HUES48 (cell line): ENCODE measurements at regions not wholly inside any gene's neighbourhood (a gene's known extent, or its start where the extent isn't known, plus 50 kb on each side); places are given as distances from the start of the nearest gene placed in this dataset.

Source experiments
- H3K27ac ChIP-seq: one replicate; pipeline ENCODE4 v1.7.0; 2013; ENCODE audit warnings: low read depth, low read length, inconsistent platforms
- H3K27me3 ChIP-seq: 2 replicates; pipeline ENCODE4 v1.6.1; 2013; ENCODE audit warnings: mild to moderate bottlenecking, low read length; ENCODE audit not compliant: control insufficient read depth, insufficient read depth
- H3K36me3 ChIP-seq: 2 replicates; pipeline ENCODE4 v1.6.1; 2013; ENCODE audit warnings: low read length; ENCODE audit not compliant: control insufficient read depth, insufficient read depth
- H3K4me1 ChIP-seq: 2 replicates; pipeline ENCODE4 v1.6.1; 2013; ENCODE audit warnings: mild to moderate bottlenecking, low read length; ENCODE audit not compliant: control insufficient read depth, insufficient read depth
- H3K4me3 ChIP-seq: 2 replicates; pipeline ENCODE4 v1.5.1; 2013; ENCODE audit warnings: mild to moderate bottlenecking, low read depth, low read length
- H3K9ac ChIP-seq: 2 replicates; pipeline ENCODE4 v1.6.1; 2013; ENCODE audit warnings: mild to moderate bottlenecking, low read depth, low read length, moderate library complexity
- H3K9me3 ChIP-seq: 2 replicates; pipeline ENCODE4 v1.6.1; 2013; ENCODE audit warnings: low read length; ENCODE audit not compliant: control insufficient read depth, insufficient read depth

DNA sequence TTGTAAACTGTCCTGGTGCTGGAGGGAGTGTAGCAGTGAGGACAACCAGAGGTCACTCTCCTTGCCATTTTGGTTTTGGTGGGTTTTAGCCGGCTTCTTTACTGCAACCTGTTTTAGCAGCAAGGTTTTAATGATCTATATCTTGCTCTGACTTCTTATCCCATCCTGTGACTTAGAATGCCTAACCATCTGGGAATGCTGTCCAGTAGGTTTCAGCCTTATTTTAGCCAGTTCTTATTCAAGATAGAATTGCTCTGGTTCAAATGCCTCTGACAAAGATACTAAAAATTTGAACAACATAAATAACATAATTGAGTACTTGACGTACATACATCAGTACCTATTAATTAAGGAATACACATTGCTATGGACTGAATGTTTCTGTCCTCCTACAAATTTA, 93.3 kb upstream of the TOM1L1 start:
- Histone ChIP-seq H3K27me3 (no peaks in the 10 kb centered on the region), H3K36me3 (no peaks in the 10 kb centered on the region)

DNA sequence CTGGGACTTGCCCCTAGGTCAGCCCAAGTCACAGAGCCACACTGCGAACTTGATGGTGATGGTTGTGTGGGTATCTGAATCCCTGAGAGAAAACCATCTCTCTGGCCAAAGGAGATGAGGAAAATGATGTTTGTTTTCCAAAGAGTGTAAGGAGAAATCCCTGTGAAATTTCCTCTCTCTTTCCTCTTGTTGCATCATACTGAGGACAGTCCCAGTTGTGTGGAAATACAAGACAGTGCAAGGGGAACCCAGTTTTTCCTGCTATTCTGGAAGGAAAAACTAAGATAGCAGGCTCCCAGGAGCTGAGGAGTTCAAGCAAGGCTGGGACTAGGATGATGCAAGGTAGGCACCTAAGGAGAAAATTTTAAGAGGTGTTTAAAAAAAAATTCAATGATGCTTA, 86.8 kb upstream of the TOM1L1 start:
- H3K9ac ChIP-seq = no peak overlapping the region
- no peak overlapping the region for H3K4me3 ChIP-seq
- H3K27me3 ChIP-seq = no peaks in the 10 kb centered on the region
- H3K4me1 ChIP-seq = peaks cover 5% of the 10 kb centered on the region; the same call in 1 of the 2 replicates
- H3K27ac ChIP-seq = no peak overlapping the region
- H3K36me3 ChIP-seq = no peaks in the 10 kb centered on the region
- no peaks in the 10 kb centered on the region for H3K9me3 ChIP-seq

More for the DNA sequence above, 93.3 kb upstream of the TOM1L1 start:
- Histone ChIP-seq H3K4me3 (no peak overlapping the region), H3K27ac (no peak overlapping the region), H3K4me1 (peaks cover 5% of the 10 kb centered on the region; the same call in 1 of the 2 replicates), H3K9me3 (no peaks in the 10 kb centered on the region), H3K9ac (no peak overlapping the region)

- H3K36me3 ChIP-seq = no peaks in the 10 kb centered on the region
- peaks cover 5% of the 10 kb centered on the region; the same call in 1 of the 2 replicates for H3K4me1 ChIP-seq
- no peaks in the 10 kb centered on the region for H3K9me3 ChIP-seq
- no peak overlapping the region for H3K27ac ChIP-seq
- no peak overlapping the region for H3K9ac ChIP-seq
- no peaks in the 10 kb centered on the region for H3K27me3 ChIP-seq
- H3K4me3 ChIP-seq = no peak overlapping the region
These were observed 86.3 kb upstream of the TOM1L1 start for GRCh38 chr17:54814371-54814770.

- H3K27me3 ChIP-seq = no peaks in the 10 kb centered on the region
- no peak overlapping the region for H3K27ac ChIP-seq
- no peaks in the 10 kb centered on the region for H3K36me3 ChIP-seq
- no peak overlapping the region for H3K9ac ChIP-seq
- H3K4me3 ChIP-seq = no peak overlapping the region
- H3K4me1 ChIP-seq = no peaks in the 10 kb centered on the region
- peaks cover 15% of the 10 kb centered on the region for H3K9me3 ChIP-seq
These were observed 66.6 kb upstream of the TOM1L1 start for GRCh38 chr17:54834086-54834485.

DNA sequence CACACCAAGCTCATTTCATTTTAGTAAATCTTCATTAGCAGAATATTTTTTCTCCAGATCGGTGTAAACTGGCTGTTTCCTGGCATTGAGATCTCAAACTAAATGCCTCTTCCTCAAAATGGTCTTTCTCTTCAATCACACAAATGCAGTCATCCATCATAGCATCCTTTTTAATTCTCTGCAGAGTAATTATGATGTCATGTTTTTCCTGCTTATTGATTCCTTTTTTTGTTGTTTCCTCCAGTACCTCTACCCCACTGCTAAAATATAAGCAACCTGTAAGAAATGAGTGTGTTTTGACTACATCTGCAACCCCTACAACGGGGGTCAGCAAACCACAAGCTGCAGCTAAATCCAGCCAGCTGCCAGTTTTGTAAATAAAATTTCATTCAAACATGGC, 65.6 kb upstream of the TOM1L1 start:
- Histone ChIP-seq H3K27ac (no peak overlapping the region), H3K4me3 (no peak overlapping the region), H3K9ac (no peak overlapping the region), H3K4me1 (no peaks in the 10 kb centered on the region), H3K9me3 (peaks cover 15% of the 10 kb centered on the region), H3K27me3 (no peaks in the 10 kb centered on the region), H3K36me3 (no peaks in the 10 kb centered on the region)

DNA sequence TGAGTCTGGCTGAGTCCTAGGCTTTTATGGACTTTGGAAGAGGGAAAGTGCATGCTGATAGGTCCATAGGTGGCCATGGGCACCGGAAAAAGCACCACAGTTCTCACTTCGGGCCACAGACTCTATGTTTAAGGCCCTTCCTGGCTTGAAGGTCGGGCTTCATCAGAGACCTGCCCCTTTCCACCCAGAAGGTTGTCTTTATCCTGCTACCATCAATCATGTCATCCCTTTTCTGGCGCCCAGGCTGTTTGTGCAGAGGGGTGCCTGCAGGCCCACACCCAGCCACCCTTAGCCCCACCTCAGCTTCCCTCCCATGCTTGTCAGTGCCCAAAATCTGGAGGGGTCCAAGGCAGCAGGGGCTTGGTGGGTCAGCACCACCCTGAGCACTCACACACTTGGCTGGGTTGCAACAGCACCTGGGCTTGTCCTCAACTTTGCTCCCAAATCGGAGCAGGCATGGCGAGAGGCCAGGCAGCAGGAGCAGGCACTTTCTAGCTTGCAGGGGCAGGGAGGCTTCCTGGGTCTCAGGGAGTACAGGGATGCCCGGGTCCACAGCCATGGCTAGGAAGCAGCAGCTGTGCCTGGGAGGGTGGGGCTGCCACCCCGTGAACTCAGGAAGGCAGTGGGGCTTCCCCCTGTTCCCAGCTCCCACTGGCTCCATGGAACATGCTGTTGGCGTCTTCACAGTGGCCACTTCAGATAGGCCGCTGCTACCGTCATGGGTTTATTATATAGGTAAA, 63.8 kb upstream of the TOM1L1 start:
- Histone ChIP-seq H3K4me3 (no peak overlapping the region), H3K27ac (no peak overlapping the region), H3K9me3 (peaks cover 15% of the 10 kb centered on the region), H3K36me3 (no peaks in the 10 kb centered on the region), H3K27me3 (no peaks in the 10 kb centered on the region), H3K9ac (no peak overlapping the region), H3K4me1 (no peaks in the 10 kb centered on the region)

DNA sequence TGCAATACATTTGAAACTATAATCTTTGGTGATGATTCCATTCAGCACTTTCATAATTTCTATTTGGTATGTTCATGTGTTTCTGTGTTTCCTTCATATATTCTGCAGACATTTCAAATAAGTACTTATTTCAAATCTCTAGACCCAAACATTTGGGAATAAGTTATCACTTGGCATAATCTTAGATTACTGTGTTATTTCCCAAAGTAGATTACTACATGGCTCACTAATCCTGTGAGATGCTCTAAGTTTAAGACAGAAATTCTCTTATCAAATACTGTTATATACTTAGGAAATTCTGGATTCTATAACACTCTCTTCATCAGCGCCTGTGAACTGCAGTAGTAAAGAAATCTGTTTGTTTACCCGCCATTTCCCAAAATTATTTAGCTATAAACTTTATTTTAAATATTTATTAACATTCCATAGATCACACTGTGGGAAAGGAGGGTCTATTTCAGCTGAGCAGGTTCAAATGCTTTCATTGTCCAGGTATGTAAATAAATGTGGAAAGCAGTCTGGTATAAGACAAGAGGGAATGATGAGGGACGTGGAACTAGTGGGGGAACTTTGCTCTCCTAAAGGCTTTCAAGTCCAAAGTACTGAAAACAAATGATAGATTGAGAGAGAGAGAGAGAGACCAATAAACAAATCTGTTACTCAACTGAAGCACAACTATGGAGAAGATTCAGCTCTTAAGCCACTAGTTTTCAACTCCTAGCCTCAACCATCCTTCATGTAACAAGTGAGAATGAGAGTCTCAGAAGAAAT, 61.8 kb upstream of the TOM1L1 start:
- H3K36me3 ChIP-seq = no peaks in the 10 kb centered on the region
- no peaks in the 10 kb centered on the region for H3K27me3 ChIP-seq
- no peak overlapping the region for H3K9ac ChIP-seq
- no peaks in the 10 kb centered on the region for H3K4me1 ChIP-seq
- no peak overlapping the region for H3K27ac ChIP-seq
- H3K4me3 ChIP-seq = no peak overlapping the region
- H3K9me3 ChIP-seq = peaks cover 15% of the 10 kb centered on the region

GRCh38 chr17:54839447-54839846, 61.2 kb upstream of the TOM1L1 start:
- Histone ChIP-seq H3K9me3 (peaks cover 15% of the 10 kb centered on the region), H3K27ac (no peak overlapping the region), H3K4me3 (no peak overlapping the region), H3K4me1 (no peaks in the 10 kb centered on the region), H3K9ac (no peak overlapping the region), H3K36me3 (no peaks in the 10 kb centered on the region), H3K27me3 (no peaks in the 10 kb centered on the region)

DNA sequence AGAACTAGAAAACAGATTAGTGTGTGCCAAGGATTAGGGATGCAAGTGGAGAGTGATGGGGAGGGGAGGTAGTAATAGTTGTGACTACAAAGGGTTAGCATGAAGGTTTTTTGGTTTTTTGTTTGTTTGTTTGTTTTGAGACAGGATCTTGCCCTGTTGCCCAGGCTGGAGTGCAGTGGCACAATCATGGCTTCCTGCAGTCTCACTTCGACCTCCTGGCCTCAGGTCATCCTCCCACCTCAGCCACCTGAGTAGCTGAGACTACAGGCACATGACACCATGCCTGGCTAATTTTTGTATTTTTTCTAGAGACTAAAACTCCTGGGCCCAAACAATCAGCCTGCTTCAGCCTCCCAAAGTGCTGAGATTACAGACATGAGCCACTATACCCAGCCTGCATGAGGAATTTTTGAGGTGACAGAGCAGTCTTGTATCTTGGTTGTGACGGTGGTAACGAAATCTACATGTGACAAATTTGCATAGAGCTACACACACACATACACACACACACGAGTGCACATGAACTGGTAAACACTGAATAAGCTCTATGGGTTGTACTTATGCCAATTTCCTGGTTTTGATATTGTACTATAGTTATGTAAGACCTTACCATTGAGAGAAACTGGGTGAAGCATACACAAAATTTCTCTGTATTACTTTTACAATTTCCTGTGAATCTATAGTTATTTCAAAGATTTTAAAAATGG, 59.6 kb upstream of the TOM1L1 start:
- H3K4me3 ChIP-seq = no peak overlapping the region
- peaks cover 12% of the 10 kb centered on the region for H3K9me3 ChIP-seq
- H3K4me1 ChIP-seq = no peaks in the 10 kb centered on the region
- no peak overlapping the region for H3K9ac ChIP-seq
- no peaks in the 10 kb centered on the region for H3K36me3 ChIP-seq
- no peak overlapping the region for H3K27ac ChIP-seq
- H3K27me3 ChIP-seq = no peaks in the 10 kb centered on the region

GRCh38 chr17:54841656-54842055, 59.0 kb upstream of the TOM1L1 start:
- Histone ChIP-seq H3K9me3 (peaks cover 7% of the 10 kb centered on the region), H3K4me1 (no peaks in the 10 kb centered on the region), H3K27ac (no peak overlapping the region), H3K4me3 (no peak overlapping the region), H3K36me3 (no peaks in the 10 kb centered on the region), H3K9ac (no peak overlapping the region), H3K27me3 (no peaks in the 10 kb centered on the region)

DNA sequence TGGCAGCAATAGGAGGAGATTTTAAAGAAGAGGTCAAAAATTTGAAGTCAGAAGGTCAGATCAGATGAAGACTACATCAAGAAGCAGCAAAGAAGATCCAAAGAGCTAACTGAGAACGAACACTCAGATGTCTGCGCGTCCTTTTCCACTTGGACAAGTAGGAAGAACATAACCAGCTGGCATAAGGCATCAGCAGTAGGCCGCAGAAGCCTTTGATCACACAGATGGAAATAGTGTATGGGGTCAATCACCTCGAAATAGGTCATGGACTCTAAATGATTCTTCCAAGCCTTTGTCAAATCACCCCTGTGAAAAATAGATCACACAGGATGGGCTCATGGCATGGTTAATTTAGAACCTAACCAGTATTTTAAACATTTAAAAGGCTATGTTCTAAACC, 56.4 kb upstream of the TOM1L1 start:
- Histone ChIP-seq H3K4me1 (no peaks in the 10 kb centered on the region), H3K27ac (no peak overlapping the region), H3K36me3 (no peaks in the 10 kb centered on the region), H3K4me3 (no peak overlapping the region), H3K9ac (no peak overlapping the region), H3K27me3 (no peaks in the 10 kb centered on the region), H3K9me3 (no peaks in the 10 kb centered on the region)
